ENCODE measurements at regions not wholly inside any gene's neighbourhood (a gene's known extent, or its start where the extent isn't known, plus 50 kb on each side); places are given as distances from the start of the nearest gene placed in this dataset.

GRCh38 chr15:55060836-55061235 is 135.9 kb downstream of the RSL24D1 start:
- Mint-ChIP-seq H3K9me3 (peaks cover 15 to 20% of the 10 kb centered on the region in 2 donors), H3K27ac (no peak overlapping the region), H3K27me3 (peaks cover 13% of the 10 kb centered on the region), H3K4me1 (no peaks in the 10 kb centered on the region), H3K4me3 (no peak overlapping the region)
- no peak for ATAC-seq
- no peak for DNase-seq

GRCh38 chr15:55056500-55056899 is 140.2 kb downstream of the RSL24D1 start:
- ATAC-seq (no peak), DNase-seq (no peak)
- Mint-ChIP-seq H3K9me3 (no peaks in the 10 kb centered on the region), H3K4me3 (no peak overlapping the region), H3K4me1 (no peaks in the 10 kb centered on the region), H3K27ac (peak overlapping the region in 1 of 2 donors; percentile 2), H3K27me3 (peaks cover 13% of the 10 kb centered on the region)

GRCh38 chr15:55044162-55044561 is 152.6 kb downstream of the RSL24D1 start:
- H3K9me3 Mint-ChIP-seq: no peaks in the 10 kb centered on the region
- H3K4me3 Mint-ChIP-seq: no peak overlapping the region
- peaks cover 16% of the 10 kb centered on the region for H3K27me3 Mint-ChIP-seq
- DNase-seq (no peak), ATAC-seq (no peak)
- H3K27ac Mint-ChIP-seq: no peak overlapping the region
- H3K4me1 Mint-ChIP-seq: no peaks in the 10 kb centered on the region

GRCh38 chr15:55037071-55037470 is 159.7 kb downstream of the RSL24D1 start:
- H3K27me3 Mint-ChIP-seq: peaks cover 4% of the 10 kb centered on the region
- ATAC-seq (no peak), DNase-seq (no peak)
- H3K27ac Mint-ChIP-seq: no peak overlapping the region
- H3K4me1 Mint-ChIP-seq: no peaks in the 10 kb centered on the region
- no peaks in the 10 kb centered on the region for H3K9me3 Mint-ChIP-seq
- H3K4me3 Mint-ChIP-seq: no peak overlapping the region

GRCh38 chr15:55035749-55036148 is 161.0 kb downstream of the RSL24D1 start:
- Mint-ChIP-seq H3K27me3 (no peaks in the 10 kb centered on the region), H3K4me1 (no peaks in the 10 kb centered on the region), H3K4me3 (no peak overlapping the region), H3K9me3 (no peaks in the 10 kb centered on the region), H3K27ac (no peak overlapping the region)
- DNase-seq (no peak), ATAC-seq (no peak)

- no peaks in the 10 kb centered on the region for H3K4me1 Mint-ChIP-seq
- H3K27ac Mint-ChIP-seq: no peak overlapping the region
- no peaks in the 10 kb centered on the region for H3K9me3 Mint-ChIP-seq
- H3K4me3 Mint-ChIP-seq: no peak overlapping the region
- no peak for ATAC-seq
- no peak for DNase-seq
- peaks cover 5% of the 10 kb centered on the region for H3K27me3 Mint-ChIP-seq
Observed at GRCh38 chr15:55033574-55033973, 163.2 kb downstream of the RSL24D1 start.

DNA sequence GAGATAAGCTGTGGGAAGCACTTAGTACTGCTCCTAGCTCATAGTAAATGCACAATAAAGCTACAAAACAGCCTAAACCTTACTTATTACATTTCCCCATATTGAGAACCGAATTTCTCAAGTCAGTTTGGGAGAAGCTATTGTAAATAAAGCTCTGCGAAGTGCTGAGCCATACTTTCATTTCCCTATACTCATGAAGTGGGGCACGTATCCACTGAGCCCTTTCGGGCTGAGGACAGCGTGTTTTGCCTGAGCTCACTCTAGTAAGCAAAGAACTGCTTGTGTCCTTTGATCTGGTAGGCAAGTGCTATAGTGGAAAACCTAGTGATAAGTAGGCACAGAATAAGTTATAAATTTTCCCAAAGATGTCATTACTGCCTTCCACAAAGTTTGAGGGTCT is 165.0 kb downstream of the RSL24D1 start:
- H3K4me1 Mint-ChIP-seq: no peaks in the 10 kb centered on the region
- no peak for ATAC-seq
- no peaks in the 10 kb centered on the region for H3K9me3 Mint-ChIP-seq
- DNase-seq: no peak
- H3K27me3 Mint-ChIP-seq: peaks cover 11% of the 10 kb centered on the region
- H3K27ac Mint-ChIP-seq: no peak overlapping the region
- no peak overlapping the region for H3K4me3 Mint-ChIP-seq

- no peaks in the 10 kb centered on the region for H3K4me1 Mint-ChIP-seq
- H3K9me3 Mint-ChIP-seq: no peaks in the 10 kb centered on the region
- DNase-seq (no peak), ATAC-seq (no peak)
- H3K27ac Mint-ChIP-seq: no peak overlapping the region
- no peak overlapping the region for H3K4me3 Mint-ChIP-seq
- H3K27me3 Mint-ChIP-seq: peaks cover 19% of the 10 kb centered on the region
Observed at GRCh38 chr15:55026381-55026780, 170.4 kb downstream of the RSL24D1 start.

GRCh38 chr15:55017635-55018034 is 179.1 kb downstream of the RSL24D1 start:
- Mint-ChIP-seq H3K27me3 (peaks cover 9% of the 10 kb centered on the region), H3K27ac (no peak overlapping the region), H3K9me3 (no peaks in the 10 kb centered on the region), H3K4me3 (no peak overlapping the region), H3K4me1 (no peaks in the 10 kb centered on the region)
- ATAC-seq: no peak
- no peak for DNase-seq

DNA sequence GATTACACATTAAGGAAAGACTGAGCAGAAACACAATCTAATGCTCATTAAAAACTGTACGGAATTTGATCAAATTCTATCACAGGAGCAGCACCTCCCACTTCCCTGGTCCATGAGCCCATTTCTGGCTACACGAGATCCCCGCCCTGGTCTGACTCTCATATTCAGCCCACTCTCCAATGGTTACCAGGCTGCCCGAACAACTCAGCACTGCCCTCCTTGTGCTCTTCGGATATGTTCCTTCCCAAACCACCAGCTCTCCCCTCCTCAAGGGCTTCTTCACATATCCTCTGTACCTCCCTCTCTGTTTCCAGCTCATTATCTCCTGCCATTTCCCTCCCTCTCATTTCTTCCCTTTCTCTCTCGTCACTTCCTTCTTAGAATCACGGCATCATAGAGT is 180.5 kb downstream of the RSL24D1 start:
- ATAC-seq (no peak), DNase-seq (no peak)
- no peak overlapping the region for H3K4me3 Mint-ChIP-seq
- H3K27ac Mint-ChIP-seq: no peak overlapping the region
- H3K4me1 Mint-ChIP-seq: no peaks in the 10 kb centered on the region
- peaks cover 9% of the 10 kb centered on the region for H3K27me3 Mint-ChIP-seq
- no peaks in the 10 kb centered on the region for H3K9me3 Mint-ChIP-seq

DNA sequence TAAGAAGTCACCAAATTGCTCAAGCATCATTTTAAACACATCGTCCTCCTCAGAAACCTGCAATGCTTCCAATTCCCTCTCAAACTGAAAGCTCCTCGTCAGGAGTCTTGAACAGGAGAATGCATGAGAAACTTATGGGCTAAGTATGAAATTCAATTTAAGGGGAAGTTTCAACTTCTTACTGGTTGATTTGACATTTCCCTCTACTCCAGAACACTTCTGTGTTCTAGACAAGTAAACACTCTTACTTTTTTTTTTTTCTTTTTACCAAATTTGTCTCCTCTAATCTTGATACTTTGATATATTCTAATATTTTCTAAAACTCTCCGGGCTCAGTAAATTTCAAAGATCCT is 181.7 kb downstream of the RSL24D1 start:
- ATAC-seq (no peak), DNase-seq (no peak)
- Mint-ChIP-seq H3K9me3 (no peaks in the 10 kb centered on the region), H3K4me3 (no peak overlapping the region), H3K4me1 (no peaks in the 10 kb centered on the region), H3K27me3 (peaks cover 15% of the 10 kb centered on the region), H3K27ac (no peak overlapping the region)

DNA sequence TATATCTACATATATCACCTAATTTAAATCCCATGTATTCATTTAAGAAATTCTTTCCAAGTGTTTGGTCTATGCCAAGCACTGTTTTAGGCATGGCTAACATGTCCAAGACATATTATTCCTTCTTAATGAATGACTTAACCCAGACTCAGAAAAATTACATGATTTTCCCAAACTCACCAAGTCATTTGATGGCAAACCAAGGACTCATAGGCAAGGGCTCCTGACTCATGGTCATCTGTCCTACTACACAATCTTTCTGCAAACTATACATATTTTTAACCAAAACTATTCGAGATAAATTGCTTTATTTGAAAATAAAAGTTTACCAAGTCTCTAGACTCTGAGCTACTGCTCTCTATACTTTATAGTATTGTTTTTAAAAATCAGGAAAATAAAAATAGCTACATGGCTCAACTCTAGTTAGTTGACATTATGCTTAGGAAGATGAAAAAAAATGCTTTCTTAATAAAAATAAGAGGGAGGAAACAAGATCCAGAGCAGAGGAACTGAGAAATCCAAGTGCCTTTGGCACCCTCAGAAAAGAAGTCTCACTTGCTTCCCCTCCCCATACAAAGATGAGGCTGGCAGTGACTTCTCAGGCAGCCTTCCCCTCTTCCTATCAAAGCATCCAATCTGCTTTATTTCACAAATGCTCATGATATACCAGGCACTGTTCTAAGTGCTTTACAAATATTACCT is 182.2 kb downstream of the RSL24D1 start:
- H3K4me3 Mint-ChIP-seq: no peak overlapping the region
- DNase-seq: no peak
- peaks cover 16% of the 10 kb centered on the region for H3K27me3 Mint-ChIP-seq
- H3K27ac Mint-ChIP-seq: no peak overlapping the region
- ATAC-seq: no peak
- no peaks in the 10 kb centered on the region for H3K9me3 Mint-ChIP-seq
- no peaks in the 10 kb centered on the region for H3K4me1 Mint-ChIP-seq

DNA sequence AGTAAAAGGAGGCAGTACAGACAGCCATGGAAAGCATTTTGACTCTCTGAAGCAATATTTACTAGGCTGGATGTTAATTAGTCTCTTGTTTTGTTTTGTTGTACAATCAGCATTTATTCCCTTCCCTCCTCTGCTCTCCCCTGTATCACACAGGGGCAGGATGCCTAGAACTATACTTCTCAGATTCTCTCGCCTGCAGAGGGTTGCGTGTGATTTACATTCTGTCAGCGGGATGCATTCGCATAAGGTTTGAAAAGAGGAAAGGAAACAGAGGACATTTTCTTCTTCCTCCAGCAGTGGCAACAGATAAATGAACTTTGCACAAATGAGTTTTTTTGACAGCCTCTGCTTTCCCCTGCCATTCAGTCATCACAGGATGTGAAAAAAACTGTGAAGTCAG is 188.3 kb downstream of the RSL24D1 start:
- ATAC-seq (no peak), DNase-seq (no peak)
- no peak overlapping the region for H3K4me3 Mint-ChIP-seq
- no peaks in the 10 kb centered on the region for H3K9me3 Mint-ChIP-seq
- H3K4me1 Mint-ChIP-seq: no peaks in the 10 kb centered on the region
- no peak overlapping the region for H3K27ac Mint-ChIP-seq
- H3K27me3 Mint-ChIP-seq: peaks cover 7% of the 10 kb centered on the region

DNA sequence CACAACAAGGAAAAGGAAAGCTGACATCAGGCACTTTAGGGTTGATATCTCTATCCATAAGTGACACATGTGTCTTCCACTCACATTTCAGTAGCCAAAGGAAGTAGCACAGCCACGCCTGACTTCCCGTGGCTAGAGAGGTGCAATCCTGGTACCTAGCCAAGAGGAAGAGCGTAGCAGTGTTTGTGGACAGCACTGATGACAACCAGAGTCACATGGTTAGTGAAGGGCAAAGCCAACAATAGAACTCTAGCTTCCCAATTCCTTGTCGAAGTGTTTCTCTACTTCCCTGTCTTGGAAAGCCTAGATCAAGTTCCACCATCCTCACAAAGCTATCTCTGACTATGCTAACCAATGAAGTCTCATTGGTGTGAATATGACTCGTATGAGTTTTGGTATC is 189.2 kb downstream of the RSL24D1 start:
- no peak for DNase-seq
- Mint-ChIP-seq H3K27ac (no peak overlapping the region), H3K4me3 (no peak overlapping the region), H3K27me3 (peaks cover 7% of the 10 kb centered on the region), H3K4me1 (no peaks in the 10 kb centered on the region), H3K9me3 (no peaks in the 10 kb centered on the region)
- ATAC-seq: no peak

GRCh38 chr15:55005679-55006078 is 191.1 kb downstream of the RSL24D1 start:
- Mint-ChIP-seq H3K27ac (no peak overlapping the region), H3K4me1 (no peaks in the 10 kb centered on the region), H3K27me3 (peaks cover 7% of the 10 kb centered on the region), H3K9me3 (no peaks in the 10 kb centered on the region), H3K4me3 (no peak overlapping the region)
- no peak for ATAC-seq
- DNase-seq: no peak

- Mint-ChIP-seq H3K9me3 (no peaks in the 10 kb centered on the region), H3K27me3 (no peaks in the 10 kb centered on the region), H3K27ac (no peak overlapping the region), H3K4me3 (no peak overlapping the region), H3K4me1 (no peaks in the 10 kb centered on the region)
- DNase-seq: no peak
- ATAC-seq: no peak
Observed at GRCh38 chr15:55003965-55004873, 192.5 kb downstream of the RSL24D1 start.
